ENCODE measurements at regions not wholly inside any gene's neighbourhood (a gene's known extent, or its start where the extent isn't known, plus 50 kb on each side); places are given as distances from the start of the nearest gene placed in this dataset.

DNA sequence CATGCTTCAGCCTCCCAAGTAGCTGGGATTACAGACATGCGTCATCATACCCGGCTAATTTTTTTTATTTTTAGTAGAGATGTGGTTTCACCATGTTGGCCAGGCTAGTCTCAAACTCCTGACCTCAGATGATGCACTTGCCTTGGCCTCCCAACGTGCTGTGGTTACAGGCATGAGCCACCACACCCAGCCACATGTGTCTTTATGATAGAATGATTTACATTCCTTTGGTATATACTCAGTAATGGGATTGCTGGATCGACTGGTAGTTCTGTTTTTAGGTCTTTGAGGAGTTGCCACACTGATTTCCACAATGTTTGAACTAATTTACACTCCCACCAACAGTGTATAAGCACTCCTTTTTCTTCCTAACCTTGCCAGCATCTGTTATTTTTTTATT lies 276.2 kb downstream of the METTL15 start:
- 72 to 75% methylated on average over 4 of the region's 4 CpGs for WGBS, 2 donors
- Histone ChIP-seq H3K36me3 (ENCODE audit: control insufficient read depth in 2 of 2, insufficient read depth in 2 of 2, low read length in 1 of 2) (no peaks in the 10 kb centered on the region), H3K9me3 (ENCODE audit: control insufficient read depth in 2 of 2, insufficient read depth in 1 of 2, low read depth in 1 of 2, low read length in 1 of 2) (no peaks in the 10 kb centered on the region), H3K4me1 (ENCODE audit: control insufficient read depth in 2 of 2, insufficient read depth in 2 of 2, low read length in 1 of 2) (no peaks in the 10 kb centered on the region), H3K4me3 (ENCODE audit: low read depth in 1 of 2, low read length in 2 of 2) (no peak overlapping the region), H3K27ac (ENCODE audit: low read depth in 2 of 2, low read length in 1 of 2) (no peak overlapping the region), H3K27me3 (ENCODE audit: control insufficient read depth in 1 of 2, insufficient read depth in 2 of 2, low read length in 2 of 2) (no peaks in the 10 kb centered on the region)

DNA sequence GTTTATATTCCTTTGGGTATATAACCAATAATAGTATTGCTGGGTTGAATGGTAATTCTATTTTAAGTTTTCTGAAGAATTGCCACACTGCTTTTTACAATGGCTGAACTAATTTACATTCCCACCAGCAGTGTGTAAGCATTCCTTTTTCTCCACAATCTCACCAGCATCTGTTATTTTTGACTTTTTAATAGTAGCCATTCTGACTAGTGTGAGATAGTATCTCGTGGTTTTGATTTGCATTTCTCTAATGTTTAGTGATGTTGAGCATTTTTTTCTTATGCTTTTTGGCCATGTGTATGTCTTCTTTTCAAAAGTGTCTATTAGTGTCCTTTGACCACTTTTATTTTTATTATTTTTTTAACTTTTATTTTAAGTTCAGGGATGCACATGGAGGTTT lies 275.3 kb downstream of the METTL15 start:
- H3K9me3 ChIP-seq (ENCODE audit: control insufficient read depth in 2 of 2, insufficient read depth in 1 of 2, low read depth in 1 of 2, low read length in 1 of 2) = no peaks in the 10 kb centered on the region
- 79 to 87% methylated on average over 1 of the region's 1 CpG for WGBS, 2 donors
- no peak overlapping the region for H3K4me3 ChIP-seq (ENCODE audit: low read depth in 1 of 2, low read length in 2 of 2)
- H3K4me1 ChIP-seq (ENCODE audit: control insufficient read depth in 2 of 2, insufficient read depth in 2 of 2, low read length in 1 of 2) = no peaks in the 10 kb centered on the region
- H3K27me3 ChIP-seq (ENCODE audit: control insufficient read depth in 1 of 2, insufficient read depth in 2 of 2, low read length in 2 of 2) = no peaks in the 10 kb centered on the region
- no peak overlapping the region for H3K27ac ChIP-seq (ENCODE audit: low read depth in 2 of 2, low read length in 1 of 2)
- no peaks in the 10 kb centered on the region for H3K36me3 ChIP-seq (ENCODE audit: control insufficient read depth in 2 of 2, insufficient read depth in 2 of 2, low read length in 1 of 2)

Measured in esophagus (tissue), 2 donors.